Stimulated activated CD4-positive, alpha-beta T cell treated with anti-CD3 and anti-CD28 coated beads, Interleukin-2, amount 100 ng/mL, for 24 hours (primary cell): ENCODE measurements at regions not wholly inside any gene's neighbourhood (a gene's known extent, or its start where the extent isn't known, plus 50 kb on each side); places are given as distances from the start of the nearest gene placed in this dataset.

Source experiments
- DNase-seq, 2 donors: peaks; one replicate each; pipeline ENCODE4 v3.0.0-alpha.2; 2020

GRCh38 chr9:109886041-109886440, 106.0 kb downstream of the PALM2AKAP2 start:
- no peak for DNase-seq

DNA sequence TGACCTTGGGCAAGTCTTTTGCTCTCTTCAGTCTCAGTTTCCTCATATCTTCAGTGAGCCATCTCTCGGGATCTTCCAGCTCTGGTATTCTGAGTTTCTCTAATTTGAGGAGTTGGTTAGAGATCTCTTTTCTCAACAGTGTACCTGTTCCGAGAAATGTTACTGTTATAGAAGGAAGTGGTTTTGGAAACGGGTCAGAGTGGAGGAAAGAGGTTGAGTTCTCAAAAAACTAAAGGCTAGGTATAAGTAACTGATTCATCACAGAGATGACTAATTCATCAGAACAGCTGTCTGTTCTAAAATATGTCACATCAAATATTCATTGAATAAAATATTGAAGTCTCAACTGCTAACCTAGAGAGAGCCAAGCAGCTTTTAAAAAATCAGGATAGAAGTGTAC, 106.6 kb downstream of the PALM2AKAP2 start:
- DNase-seq: no peak

DNA sequence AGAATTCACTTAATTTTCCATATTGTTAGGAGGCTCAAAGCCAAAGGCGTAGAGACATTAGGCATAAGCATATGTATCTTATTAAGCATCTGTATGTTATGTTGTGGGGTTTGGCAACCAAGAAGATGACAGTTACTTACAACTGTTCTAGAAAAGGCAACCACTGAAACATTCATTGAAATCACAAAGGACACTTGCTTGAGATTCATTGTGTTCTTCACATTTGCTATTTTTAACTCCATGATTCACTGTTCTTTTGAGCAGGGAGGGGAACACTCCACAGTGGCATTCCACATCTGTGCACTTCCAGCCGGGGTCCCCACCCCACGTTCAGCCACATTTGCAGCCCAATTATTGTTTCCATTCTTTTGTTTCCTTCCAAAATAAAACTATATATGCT, 107.1 kb downstream of the PALM2AKAP2 start:
- DNase-seq: no peak

- no peak for DNase-seq
Observed at GRCh38 chr9:109888695-109889094, 108.7 kb downstream of the PALM2AKAP2 start.

DNA sequence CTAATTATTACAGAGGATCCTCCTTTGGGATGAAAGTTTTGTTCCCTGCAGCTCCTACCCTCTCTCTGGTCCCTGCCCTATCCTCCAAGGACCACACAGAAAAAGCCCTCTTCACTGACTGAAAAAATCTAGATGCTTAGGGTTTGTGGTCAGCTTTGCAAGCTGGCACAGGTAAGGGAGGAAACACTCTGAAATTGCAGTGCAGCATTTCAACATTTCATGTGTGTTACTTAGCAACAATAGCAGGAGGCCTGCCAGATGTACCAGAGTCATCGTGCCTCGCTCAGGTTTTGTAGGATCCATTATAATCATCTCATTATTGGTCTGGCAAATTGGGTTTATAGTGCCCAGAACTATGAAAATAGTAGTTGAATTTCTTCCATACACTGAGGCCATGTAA, 109.5 kb downstream of the PALM2AKAP2 start:
- no peak for DNase-seq

- DNase-seq: no peak
Observed at GRCh38 chr9:109893241-109893640, 113.2 kb downstream of the PALM2AKAP2 start.

DNA sequence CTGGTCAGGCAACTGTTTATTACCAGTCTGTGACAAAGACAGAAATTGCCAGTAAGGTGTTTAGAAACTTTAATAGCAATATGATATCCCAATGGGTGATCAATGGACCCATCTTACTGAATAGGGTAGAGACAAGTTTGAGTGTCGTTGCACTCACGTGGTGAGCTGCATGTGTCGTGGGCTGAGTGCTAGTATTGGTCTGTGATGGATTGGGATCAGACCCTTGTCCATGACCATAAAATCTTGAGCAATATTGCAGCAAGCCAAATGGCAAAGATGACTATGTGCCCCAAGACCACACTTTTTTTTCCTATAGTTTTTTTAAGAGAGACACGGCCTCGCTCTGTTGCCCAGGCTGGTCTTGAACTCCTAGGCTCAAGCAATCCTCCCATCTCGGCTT, 114.5 kb downstream of the PALM2AKAP2 start:
- peak in 1 of 2 donors; percentile 15 for DNase-seq

- DNase-seq: peak in 1 of 2 donors; percentile 60
Observed at GRCh38 chr9:109894921-109895758, 115.1 kb downstream of the PALM2AKAP2 start.

GRCh38 chr9:109901201-109901600, 121.2 kb downstream of the PALM2AKAP2 start:
- DNase-seq: no peak

- DNase-seq: peak; percentile 60 to 66
Observed at GRCh38 chr9:109903515-109904138, 123.6 kb downstream of the PALM2AKAP2 start.

DNA sequence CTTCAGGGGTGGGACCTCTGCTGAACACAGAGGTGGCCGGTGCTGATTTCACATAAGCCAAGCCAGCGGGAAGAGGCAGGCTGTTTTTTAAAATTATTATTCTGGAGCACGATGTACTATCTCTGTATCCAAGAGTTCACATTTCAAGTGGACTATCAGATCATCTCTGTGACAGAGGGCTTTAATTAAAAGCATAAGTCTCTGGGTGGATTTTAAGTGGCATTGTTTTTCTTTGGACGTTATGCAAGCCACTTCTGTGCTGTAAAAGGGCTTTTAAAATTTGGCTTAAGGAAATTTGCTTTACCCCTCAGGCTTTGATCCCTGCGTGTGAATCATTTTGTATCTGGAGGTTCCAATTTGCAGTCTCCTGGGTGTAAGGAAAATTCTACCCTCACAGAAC, 124.7 kb downstream of the PALM2AKAP2 start:
- no peak for DNase-seq

GRCh38 chr9:109905472-109905871, 125.5 kb downstream of the PALM2AKAP2 start:
- DNase-seq: no peak

- DNase-seq: no peak
Observed at GRCh38 chr9:109906766-109907382, 126.9 kb downstream of the PALM2AKAP2 start.

- no peak for DNase-seq
Observed at GRCh38 chr9:109907400-109907799, 127.4 kb downstream of the PALM2AKAP2 start.

GRCh38 chr9:109907810-109908458, 127.9 kb downstream of the PALM2AKAP2 start:
- DNase-seq: no peak

DNA sequence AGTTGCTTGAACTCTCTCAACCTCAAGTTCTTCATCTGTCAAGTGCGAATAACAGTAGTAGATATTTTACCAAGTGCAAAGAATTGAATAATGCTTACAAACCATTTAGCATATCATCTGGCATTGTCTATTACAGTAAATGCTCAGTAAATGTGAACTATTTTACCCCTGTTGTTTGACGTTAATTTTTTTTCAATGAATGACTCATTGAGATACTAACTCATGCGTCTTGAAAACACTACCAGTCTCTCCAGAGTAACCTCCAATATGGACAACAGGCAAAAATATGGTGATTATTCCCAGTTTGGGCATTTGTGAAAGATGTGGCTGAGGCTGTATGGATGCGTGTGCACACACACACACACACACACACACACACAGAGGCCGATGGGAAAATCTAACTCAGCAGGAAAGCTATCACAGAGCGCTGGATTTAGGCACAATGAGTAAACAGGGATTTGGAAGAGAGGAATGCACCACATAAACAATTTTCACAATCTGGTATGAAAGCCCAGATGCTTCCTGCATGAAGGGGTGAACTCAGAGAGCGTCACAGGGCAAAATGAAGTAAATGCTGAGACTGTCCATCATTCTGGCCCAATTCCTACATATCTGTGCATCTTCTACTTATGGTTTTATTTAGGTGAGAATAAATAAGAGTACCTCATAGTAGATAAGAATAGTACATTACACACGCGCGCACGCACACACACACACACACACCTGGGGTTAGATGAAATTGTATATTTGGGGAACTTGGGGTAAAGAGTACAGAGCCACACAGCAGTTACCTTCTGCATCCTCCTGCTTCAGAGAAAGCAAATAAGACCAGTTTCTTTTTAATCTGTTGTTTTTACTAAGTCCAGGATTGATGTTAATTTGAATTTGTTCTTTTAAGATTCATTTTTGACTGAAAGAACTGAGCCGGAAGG, 128.7 kb downstream of the PALM2AKAP2 start:
- DNase-seq: no peak

DNA sequence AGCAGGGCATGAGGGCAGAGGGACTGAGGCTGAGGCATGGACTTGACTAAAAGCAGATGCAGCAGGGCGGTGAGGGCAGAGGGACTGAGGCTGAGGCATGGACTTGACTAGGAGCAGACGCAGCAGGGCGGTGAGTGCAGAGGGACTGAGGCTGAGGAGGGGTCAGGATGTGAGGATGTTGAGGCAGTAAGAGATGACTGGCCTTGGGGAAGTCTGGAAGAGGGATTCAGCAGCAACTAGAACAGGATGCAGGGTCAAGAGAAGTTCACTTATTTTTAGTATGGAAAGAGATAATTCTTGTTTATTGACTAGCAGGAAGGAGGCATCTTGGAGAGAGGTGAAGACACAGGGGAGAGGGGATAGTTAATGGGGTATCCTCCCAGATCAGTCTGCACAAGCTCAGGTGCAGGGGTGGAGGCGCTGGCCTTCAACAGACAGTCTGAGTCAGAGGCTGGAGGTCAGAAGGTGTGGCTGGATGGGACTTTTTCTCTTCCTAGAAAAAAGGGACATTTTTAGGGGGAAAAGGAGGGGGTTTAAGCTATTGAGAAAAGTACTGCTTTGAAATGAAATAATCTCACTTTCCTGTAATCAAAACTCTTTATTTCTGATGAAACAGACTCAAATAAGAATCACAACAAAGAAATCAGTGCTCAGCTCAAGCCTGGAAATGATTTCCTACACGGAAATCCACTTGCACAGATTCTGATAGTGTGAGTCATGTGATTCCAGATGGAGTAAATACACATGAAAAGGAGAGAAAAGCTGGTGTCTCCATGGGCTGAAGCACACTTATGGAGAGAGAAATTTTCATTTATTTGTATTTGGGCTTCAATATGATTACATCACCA, 130.9 kb downstream of the PALM2AKAP2 start:
- no peak for DNase-seq

DNA sequence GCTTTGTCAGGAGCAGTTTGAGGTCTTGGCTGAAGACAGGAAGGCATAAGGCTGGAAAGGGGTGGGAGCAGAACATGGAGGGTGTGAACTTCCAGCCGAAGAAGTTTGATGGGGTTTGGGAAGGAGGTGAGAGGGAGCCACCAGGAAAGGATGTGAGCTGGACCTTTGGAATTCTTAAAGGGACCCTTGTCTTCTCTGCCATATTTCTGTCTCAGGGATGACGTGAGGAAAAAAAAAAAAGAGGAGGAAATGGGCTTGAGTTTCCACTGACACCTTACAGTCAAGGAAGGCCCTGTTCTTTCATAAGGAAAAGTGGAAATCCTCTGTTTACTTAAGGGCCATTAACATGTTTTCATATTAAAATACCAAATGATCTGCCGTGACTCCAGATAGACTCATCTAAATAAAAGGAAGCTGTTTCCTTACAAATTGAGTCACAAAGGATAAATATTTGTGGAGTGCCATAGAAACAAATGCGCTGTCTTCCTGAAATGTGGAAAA, 132.1 kb downstream of the PALM2AKAP2 start:
- DNase-seq: no peak

GRCh38 chr9:109912726-109913460, 132.9 kb downstream of the PALM2AKAP2 start:
- DNase-seq: no peak

GRCh38 chr9:109913461-109913810, 133.4 kb downstream of the PALM2AKAP2 start:
- no peak for DNase-seq
